HCT116 (cell line): ENCODE measurements at regions not wholly inside any gene's neighbourhood (a gene's known extent, or its start where the extent isn't known, plus 50 kb on each side); places are given as distances from the start of the nearest gene placed in this dataset.

Experiments used
- ATAC-seq: fragments of 200-7000 bp; cut with Tn5 transposase; 2 replicates; pipeline ENCODE4 v1.9.1; 2020; ENCODE audit warnings: mild to moderate bottlenecking, moderate library complexity
- BruUV-seq: library from RNA; stranded (reverse); fragments of 400-500 nt; replicated peaks from 2 replicates; lab custom pipeline; 2021; lab: Mats Ljungman, UMichigan
- CTCF ChIA-PET: fragments of 300-600 bp; sonication (Branson Sonifier 250); formaldehyde crosslinking; loops from one replicate; lab custom pipeline; 2021; ENCODE audit warnings: antibody characterized with exemption; lab: Charles Lee
- POLR2A ChIA-PET: fragments of 300-600, 350-600 bp; sonication (Branson Sonifier 250); formaldehyde crosslinking; loops from one replicate; lab custom pipeline; 2021; ENCODE audit warnings: antibody characterized with exemption; lab: Charles Lee
- RAD21 ChIA-PET, 2 experiments: fragments of 300-600 bp; sonication (Branson Sonifier 250); formaldehyde crosslinking; loops; one replicate each; lab custom pipeline; 2023; ENCODE audit warnings: low total read pairs in 2 of 2; ENCODE audit not compliant: uncharacterized antibody in 2 of 2, unreplicated experiment in 2 of 2, low non-redundant PET in 1 of 2; lab: Charles Lee
- DNase-seq: peaks from one replicate; pipeline ENCODE4 v3.0.0-alpha.2; 2010; ENCODE audit warnings: low read depth, low spot score
- H2AFZ ChIP-seq: fragments of 200-600 bp; shearing (Covaris generic), sonication (generic); 2 replicates; pipeline ENCODE4 v1.6.1; 2017; ENCODE audit warnings: low read depth, mixed run types, mixed read lengths, antibody characterized with exemption, low read length; ENCODE audit not compliant: poor library complexity, severe bottlenecking
- H3K27ac ChIP-seq: 2 replicates; pipeline ENCODE4 v1.5.1; 2012; ENCODE audit warnings: low read depth, low read length
- H3K27me3 ChIP-seq: fragments of 200-600 bp; sonication (generic); 2 replicates; pipeline ENCODE4 v1.6.1; 2016; ENCODE audit warnings: mixed run types, low read length, mixed read lengths; ENCODE audit not compliant: insufficient read depth
- H3K36me3 ChIP-seq, 2 experiments: fragments of 200-500 bp in 1 of 2; fragments of 200-600 bp in 1 of 2; sonication (Bioruptor generic) in 1 of 2; sonication (generic) in 1 of 2; 2 replicates each; pipeline versions ENCODE4 v1.5.1 to v1.6.1; 2014 to 2016; ENCODE audit warnings: low read length in 2 of 2, inconsistent platforms in 1 of 2, mixed read lengths in 1 of 2, mixed run types in 1 of 2; ENCODE audit not compliant: insufficient read depth in 2 of 2, control insufficient read depth in 1 of 2
- H3K4me1 ChIP-seq, 2 experiments: fragments of 200-600 bp in 1 of 2; sonication (generic) in 1 of 2; 2 replicates each; pipeline versions ENCODE4 v1.5.1 to v1.6.1; 2012 to 2017; ENCODE audit warnings: low read length in 2 of 2, inconsistent platforms in 1 of 2, mild to moderate bottlenecking in 1 of 2, mixed read lengths in 1 of 2, mixed run types in 1 of 2, moderate library complexity in 1 of 2; ENCODE audit not compliant: insufficient read depth in 2 of 2, control insufficient read depth in 1 of 2
- H3K4me2 ChIP-seq: fragments of 200-600 bp; sonication (generic); 2 replicates; pipeline ENCODE4 v1.6.1; 2017; ENCODE audit warnings: mixed run types, low read length, mixed read lengths
- H3K4me3 ChIP-seq, 2 experiments: fragments of 200-600 bp in 1 of 2; sonication (generic) in 1 of 2; replicated peaks in 1 of 2; 2 replicates each; pipeline ENCODE4 v1.5.1; 2011 to 2016; ENCODE audit warnings: low read length in 2 of 2, control low read depth in 1 of 2, low read depth in 1 of 2, mild to moderate bottlenecking in 1 of 2, mixed read lengths in 1 of 2, mixed run types in 1 of 2
- H3K79me2 ChIP-seq: fragments of 200-600 bp; sonication (generic); 2 replicates; pipeline ENCODE4 v1.6.1; 2017; ENCODE audit warnings: mild to moderate bottlenecking, mixed run types, low read length, moderate library complexity, mixed read lengths; ENCODE audit not compliant: insufficient read depth
- H3K9ac ChIP-seq: fragments of 200-600 bp; sonication (generic); 2 replicates; pipeline ENCODE4 v1.6.1; 2016; ENCODE audit warnings: low read length, mixed read lengths
- H3K9me2 ChIP-seq: fragments of 200-600 bp; sonication (generic), shearing (Covaris generic); 2 replicates; pipeline ENCODE4 v1.6.1; 2017; ENCODE audit warnings: mixed run types, mild to moderate bottlenecking, moderate library complexity; ENCODE audit not compliant: insufficient read depth
- H3K9me3 ChIP-seq, 2 experiments: fragments of 200-500 bp in 1 of 2; fragments of 200-600 bp in 1 of 2; sonication (Bioruptor generic) in 1 of 2; sonication (generic) in 1 of 2; 2 replicates each; pipeline ENCODE4 v1.6.1; 2014 to 2017; ENCODE audit warnings: low read length in 2 of 2, mixed read lengths in 2 of 2, inconsistent platforms in 1 of 2, low read depth in 1 of 2, mild to moderate bottlenecking in 1 of 2, mixed run types in 1 of 2, moderate library complexity in 1 of 2; ENCODE audit not compliant: control insufficient read depth in 1 of 2, insufficient read depth in 1 of 2
- H4K20me1 ChIP-seq: fragments of 200-600 bp; sonication (generic), shearing (Covaris generic); 2 replicates; pipeline ENCODE4 v1.6.1; 2017; ENCODE audit warnings: mixed run types, mild to moderate bottlenecking, moderate library complexity; ENCODE audit not compliant: insufficient read depth
- CBX3 ChIP-seq: IDR thresholded peaks from 2 replicates; pipeline ENCODE4 v1.6.1; 2012; ENCODE audit warnings: low read depth
- CEBPB ChIP-seq: IDR thresholded peaks from 2 replicates; pipeline ENCODE4 v1.6.1; 2012; ENCODE audit warnings: low read depth
- EGR1 ChIP-seq: IDR thresholded peaks from 2 replicates; pipeline ENCODE4 v1.6.1; 2012; ENCODE audit warnings: low read depth
- ELF1 ChIP-seq: IDR thresholded peaks from 2 replicates; pipeline ENCODE4 v1.6.1; 2012; ENCODE audit warnings: low read depth, borderline replicate concordance
- EZH2 ChIP-seq: fragments of 200-600 bp; sonication (generic); IDR thresholded peaks from 2 replicates; pipeline ENCODE4 v1.6.1; 2017; ENCODE audit warnings: antibody characterized with exemption, mixed run types
- FOSL1 ChIP-seq: IDR thresholded peaks from 2 replicates; pipeline ENCODE4 v1.6.1; 2012; ENCODE audit warnings: low read depth
- POLR2AphosphoS5 ChIP-seq: IDR thresholded peaks from 2 replicates; pipeline ENCODE4 v1.6.1; 2011; ENCODE audit warnings: mild to moderate bottlenecking, low read depth, low read length, moderate library complexity
- RAD21 ChIP-seq: IDR thresholded peaks from 2 replicates; pipeline ENCODE4 v1.6.1; 2012; ENCODE audit warnings: low read depth, mild to moderate bottlenecking
- SIN3A ChIP-seq: IDR thresholded peaks from 2 replicates; pipeline ENCODE4 v1.6.1; 2012; ENCODE audit warnings: low read depth
- YY1 ChIP-seq: IDR thresholded peaks from 2 replicates; pipeline ENCODE4 v1.6.1; 2011; ENCODE audit warnings: low read length, low read depth, moderate library complexity, mild to moderate bottlenecking; ENCODE audit not compliant: insufficient replicate concordance; ENCODE audit errors: extremely low read depth
- ZNF274 ChIP-seq: fragments of 200-500 bp; sonication (Bioruptor generic); IDR thresholded peaks from 2 replicates; pipeline ENCODE4 v1.6.1; 2014; ENCODE audit warnings: mild to moderate bottlenecking, low read depth, low read length, inconsistent platforms
- intact Hi-C: fragments of 100-400 bp; cut with micrococcal nuclease; formaldehyde crosslinking; loops from 2 replicates; pipeline ENCODE4 v1.10.0; 2022
- TF ChIP-seq, protein P1 (sequence below): IDR thresholded peaks from 2 replicates; pipeline ENCODE4 v1.6.1; 2012
- TF ChIP-seq, protein P2 (sequence below): IDR thresholded peaks from 2 replicates; pipeline ENCODE4 v1.6.1; 2012; ENCODE audit warnings: low read depth
- TF ChIP-seq, protein P3 (sequence below): IDR thresholded peaks from 2 replicates; pipeline ENCODE4 v1.6.1; 2011; ENCODE audit warnings: mild to moderate bottlenecking, low read length, moderate library complexity; ENCODE audit not compliant: insufficient replicate concordance; ENCODE audit errors: extremely low read depth

- DNase-seq = no peak
- ChIA-PET RAD21 (no interaction called here), CTCF (no interaction called here), POLR2A (no interaction called here)
- Histone ChIP-seq H3K4me2 (peak overlapping the region; percentile 33; the same call in 1 of the 2 replicates), H3K9ac (no peak overlapping the region), H4K20me1 (no peaks in the 10 kb centered on the region), H3K27me3 (peaks cover 2% of the 10 kb centered on the region; the same call in 1 of the 2 replicates), H3K36me3 (no peaks in the 10 kb centered on the region), H2AFZ (no peak overlapping the region), H3K27ac (no peak overlapping the region), H3K9me2 (no peaks in the 10 kb centered on the region), H3K4me1 (peaks cover 0 to 24% of the 10 kb centered on the region in 2 experiments; a peak in 3 of 4 replicates), H3K4me3 (no peak overlapping the region), H3K79me2 (no peaks in the 10 kb centered on the region), H3K9me3 (peaks cover 0 to 10% of the 10 kb centered on the region in 2 experiments; a peak in 1 of 4 replicates)
- BruUV-seq = no TSS peak
- ATAC-seq = 0 out of 2 replicates have a peak, but pooled peaks have one; percentile 3
- TF ChIP-seq YY1 = no peak
- intact Hi-C loops = no loop called here
These were observed 64.9 kb upstream of the MEDAG start for GRCh38 chr13:30841154-30841553.

DNA sequence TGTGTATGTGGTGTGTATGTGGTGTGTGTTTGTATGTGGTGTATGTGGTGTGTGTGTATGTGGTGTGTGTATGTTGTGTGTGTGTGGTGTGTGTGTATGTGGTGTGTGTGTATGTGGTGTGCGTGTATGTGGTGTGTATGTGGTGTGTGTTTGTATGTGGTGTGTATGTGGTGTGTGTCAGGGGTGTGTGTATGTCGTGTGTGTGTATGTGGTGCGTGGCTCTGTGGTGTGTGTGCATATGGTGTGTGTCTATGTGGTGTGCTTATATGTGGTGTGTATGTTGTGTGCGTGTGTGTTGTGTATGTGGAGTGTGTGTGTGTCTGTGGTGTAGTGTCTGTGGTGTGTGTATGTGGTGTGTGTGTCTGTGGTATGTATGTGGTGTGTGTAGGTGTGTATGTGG, 62.5 kb upstream of the MEDAG start:
- no peak overlapping the region for H3K27ac ChIP-seq
- RAD21 ChIA-PET = no interaction called here
- no peak overlapping the region for H3K4me3 ChIP-seq
- peaks cover 0 to 10% of the 10 kb centered on the region in 2 experiments; a peak in 1 of 4 replicates for H3K9me3 ChIP-seq
- no peaks in the 10 kb centered on the region for H3K9me2 ChIP-seq
- no peak overlapping the region for H3K9ac ChIP-seq
- POLR2A ChIA-PET = no interaction called here
- CTCF ChIA-PET = no interaction called here
- intact Hi-C loops = no loop called here
- DNase-seq (no peak), ATAC-seq (no peak)
- no TSS peak for BruUV-seq
- peaks cover 0 to 25% of the 10 kb centered on the region in 2 experiments; a peak in 3 of 4 replicates for H3K4me1 ChIP-seq
- no peak overlapping the region for H2AFZ ChIP-seq
- H3K4me2 ChIP-seq = no peak overlapping the region
- no peaks in the 10 kb centered on the region for H3K36me3 ChIP-seq
- no peaks in the 10 kb centered on the region for H3K79me2 ChIP-seq
- H3K27me3 ChIP-seq = no peaks in the 10 kb centered on the region
- H4K20me1 ChIP-seq = no peaks in the 10 kb centered on the region
- no peak for TF ChIP-seq CBX3
- TF ChIP-seq, protein P1, sequence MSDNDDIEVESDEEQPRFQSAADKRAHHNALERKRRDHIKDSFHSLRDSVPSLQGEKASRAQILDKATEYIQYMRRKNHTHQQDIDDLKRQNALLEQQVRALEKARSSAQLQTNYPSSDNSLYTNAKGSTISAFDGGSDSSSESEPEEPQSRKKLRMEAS = no peak
- TF ChIP-seq, protein P2, sequence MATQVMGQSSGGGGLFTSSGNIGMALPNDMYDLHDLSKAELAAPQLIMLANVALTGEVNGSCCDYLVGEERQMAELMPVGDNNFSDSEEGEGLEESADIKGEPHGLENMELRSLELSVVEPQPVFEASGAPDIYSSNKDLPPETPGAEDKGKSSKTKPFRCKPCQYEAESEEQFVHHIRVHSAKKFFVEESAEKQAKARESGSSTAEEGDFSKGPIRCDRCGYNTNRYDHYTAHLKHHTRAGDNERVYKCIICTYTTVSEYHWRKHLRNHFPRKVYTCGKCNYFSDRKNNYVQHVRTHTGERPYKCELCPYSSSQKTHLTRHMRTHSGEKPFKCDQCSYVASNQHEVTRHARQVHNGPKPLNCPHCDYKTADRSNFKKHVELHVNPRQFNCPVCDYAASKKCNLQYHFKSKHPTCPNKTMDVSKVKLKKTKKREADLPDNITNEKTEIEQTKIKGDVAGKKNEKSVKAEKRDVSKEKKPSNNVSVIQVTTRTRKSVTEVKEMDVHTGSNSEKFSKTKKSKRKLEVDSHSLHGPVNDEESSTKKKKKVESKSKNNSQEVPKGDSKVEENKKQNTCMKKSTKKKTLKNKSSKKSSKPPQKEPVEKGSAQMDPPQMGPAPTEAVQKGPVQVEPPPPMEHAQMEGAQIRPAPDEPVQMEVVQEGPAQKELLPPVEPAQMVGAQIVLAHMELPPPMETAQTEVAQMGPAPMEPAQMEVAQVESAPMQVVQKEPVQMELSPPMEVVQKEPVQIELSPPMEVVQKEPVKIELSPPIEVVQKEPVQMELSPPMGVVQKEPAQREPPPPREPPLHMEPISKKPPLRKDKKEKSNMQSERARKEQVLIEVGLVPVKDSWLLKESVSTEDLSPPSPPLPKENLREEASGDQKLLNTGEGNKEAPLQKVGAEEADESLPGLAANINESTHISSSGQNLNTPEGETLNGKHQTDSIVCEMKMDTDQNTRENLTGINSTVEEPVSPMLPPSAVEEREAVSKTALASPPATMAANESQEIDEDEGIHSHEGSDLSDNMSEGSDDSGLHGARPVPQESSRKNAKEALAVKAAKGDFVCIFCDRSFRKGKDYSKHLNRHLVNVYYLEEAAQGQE = no peak
- no peak for TF ChIP-seq POLR2AphosphoS5
- no peak for TF ChIP-seq CEBPB
- no peak for TF ChIP-seq RAD21
- no peak for TF ChIP-seq ELF1
- TF ChIP-seq, protein P3, sequence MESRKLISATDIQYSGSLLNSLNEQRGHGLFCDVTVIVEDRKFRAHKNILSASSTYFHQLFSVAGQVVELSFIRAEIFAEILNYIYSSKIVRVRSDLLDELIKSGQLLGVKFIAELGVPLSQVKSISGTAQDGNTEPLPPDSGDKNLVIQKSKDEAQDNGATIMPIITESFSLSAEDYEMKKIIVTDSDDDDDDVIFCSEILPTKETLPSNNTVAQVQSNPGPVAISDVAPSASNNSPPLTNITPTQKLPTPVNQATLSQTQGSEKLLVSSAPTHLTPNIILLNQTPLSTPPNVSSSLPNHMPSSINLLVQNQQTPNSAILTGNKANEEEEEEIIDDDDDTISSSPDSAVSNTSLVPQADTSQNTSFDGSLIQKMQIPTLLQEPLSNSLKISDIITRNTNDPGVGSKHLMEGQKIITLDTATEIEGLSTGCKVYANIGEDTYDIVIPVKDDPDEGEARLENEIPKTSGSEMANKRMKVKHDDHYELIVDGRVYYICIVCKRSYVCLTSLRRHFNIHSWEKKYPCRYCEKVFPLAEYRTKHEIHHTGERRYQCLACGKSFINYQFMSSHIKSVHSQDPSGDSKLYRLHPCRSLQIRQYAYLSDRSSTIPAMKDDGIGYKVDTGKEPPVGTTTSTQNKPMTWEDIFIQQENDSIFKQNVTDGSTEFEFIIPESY = no peak
- TF ChIP-seq EZH2 = no peak
- TF ChIP-seq ZNF274 = no peak
- TF ChIP-seq YY1 = no peak
- TF ChIP-seq FOSL1 = no peak
- no peak for TF ChIP-seq SIN3A
- no peak for TF ChIP-seq EGR1
